H1 (cell line): ENCODE measurements at regions not wholly inside any gene's neighbourhood (a gene's known extent, or its start where the extent isn't known, plus 50 kb on each side); places are given as distances from the start of the nearest gene placed in this dataset.

ENCODE experiments used
- CTCF ChIA-PET: fragments of 300-600 bp; sonication (Branson Sonifier 250); formaldehyde crosslinking; loops from one replicate; lab custom pipeline; 2021; ENCODE audit not compliant: partially characterized antibody; lab: Charles Lee
- POLR2A ChIA-PET: fragments of 300-600 bp; sonication (Branson Sonifier 250); formaldehyde crosslinking; loops from one replicate; lab custom pipeline; 2021; ENCODE audit warnings: inconsistent platforms; ENCODE audit not compliant: partially characterized antibody; lab: Charles Lee
- DNase-seq, 2 experiments: peaks; one replicate each; pipeline versions ENCODE4 v3.0.0 to v3.0.0-alpha.2; 2010 to 2022; ENCODE audit warnings: low spot score in 2 of 2, low read depth in 1 of 2, mixed read lengths in 1 of 2
- FAIRE-seq: peaks from 2 replicates; lab custom pipeline; 2011; peaks lifted over from hg19 to GRCh38; lab: Jason Lieb, UNC
- H2AFZ ChIP-seq: 2 replicates; pipeline ENCODE4 v1.8.1; 2012; ENCODE audit warnings: low read length, inconsistent platforms
- H2AK5ac ChIP-seq: 2 replicates; pipeline ENCODE4 v1.6.1; 2013; ENCODE audit warnings: low read depth, low read length
- H2BK120ac ChIP-seq: replicated peaks from 2 replicates; pipeline ENCODE3; 2013; ENCODE audit warnings: low read depth, low read length, inconsistent platforms
- H2BK12ac ChIP-seq: 2 replicates; pipeline ENCODE4 v1.6.1; 2013; ENCODE audit warnings: low read depth, low read length
- H2BK15ac ChIP-seq: 2 replicates; pipeline ENCODE4 v1.6.1; 2013; ENCODE audit warnings: low read length
- H2BK20ac ChIP-seq: 2 replicates; pipeline ENCODE4 v1.6.1; 2013; ENCODE audit warnings: low read length
- H2BK5ac ChIP-seq: 2 replicates; pipeline ENCODE4 v1.6.1; 2013; ENCODE audit warnings: low read depth, low read length
- H3K14ac ChIP-seq: 2 replicates; pipeline ENCODE4 v1.6.1; 2013; ENCODE audit warnings: inconsistent platforms; ENCODE audit not compliant: insufficient read length
- H3K18ac ChIP-seq: 2 replicates; pipeline ENCODE4 v1.6.1; 2013; ENCODE audit warnings: low read length; ENCODE audit errors: extremely low read depth
- H3K23ac ChIP-seq: 2 replicates; pipeline ENCODE4 v1.6.1; 2013; ENCODE audit warnings: inconsistent platforms; ENCODE audit not compliant: insufficient read length
- H3K23me2 ChIP-seq: 2 replicates; pipeline ENCODE4 v1.6.1; 2013; ENCODE audit warnings: low read depth, low read length
- H3K27ac ChIP-seq: 2 replicates; pipeline ENCODE4 v1.6.1; 2011; ENCODE audit warnings: low read depth, low read length, inconsistent platforms
- H3K27me3 ChIP-seq, 4 experiments: replicated peaks in 1 of 4; 1 replicate in 1 of 4; 2 replicates in 3 of 4; pipeline versions ENCODE4 v1.6.1 to v1.8.1; 2011 to 2013; ENCODE audit warnings: low read length in 3 of 4, mild to moderate bottlenecking in 3 of 4, inconsistent platforms in 2 of 4, mixed read lengths in 2 of 4, moderate library complexity in 1 of 4; ENCODE audit not compliant: control insufficient read depth in 3 of 4, insufficient read depth in 3 of 4; ENCODE audit errors: extremely low read depth in 1 of 4
- H3K36me3 ChIP-seq, 4 experiments: 2 replicates each; pipeline versions ENCODE4 v1.6.1 to v1.8.1; 2011 to 2013; ENCODE audit warnings: mild to moderate bottlenecking in 4 of 4, low read length in 3 of 4, moderate library complexity in 2 of 4, control low read depth in 1 of 4, inconsistent platforms in 1 of 4; ENCODE audit not compliant: insufficient read depth in 4 of 4, control insufficient read depth in 2 of 4
- H3K4ac ChIP-seq: replicated peaks from 2 replicates; pipeline ENCODE3; 2013; ENCODE audit warnings: low read length, low read depth, mixed read lengths, inconsistent platforms; ENCODE audit not compliant: insufficient read length
- H3K4me1 ChIP-seq, 4 experiments: replicated peaks in 1 of 4; 1 replicate in 1 of 4; 2 replicates in 3 of 4; pipeline versions ENCODE4 v1.6.1 to v1.8.1; 2011 to 2013; ENCODE audit warnings: low read length in 3 of 4, inconsistent platforms in 2 of 4, mixed read lengths in 1 of 4; ENCODE audit not compliant: insufficient read depth in 4 of 4, control insufficient read depth in 3 of 4
- H3K4me2 ChIP-seq, 2 experiments: 2 replicates each; pipeline versions ENCODE4 v1.6.1 to v1.8.1; 2011 to 2013; ENCODE audit warnings: low read depth in 2 of 2, low read length in 2 of 2, control low read depth in 1 of 2, inconsistent platforms in 1 of 2, mild to moderate bottlenecking in 1 of 2; ENCODE audit not compliant: insufficient read depth in 1 of 2
- H3K4me3 ChIP-seq, 4 experiments: fragments of 200-600, 300-600 bp in 1 of 4; sonication (generic), shearing (Covaris generic), sonication (Bioruptor Twin) in 1 of 4; 2 replicates each; pipeline versions ENCODE4 v1.5.1 to v1.8.1; 2011 to 2016; ENCODE audit warnings: low read length in 4 of 4, low read depth in 3 of 4, control low read depth in 2 of 4, inconsistent platforms in 2 of 4, mild to moderate bottlenecking in 2 of 4, mixed read lengths in 1 of 4, moderate library complexity in 1 of 4; ENCODE audit not compliant: insufficient read depth in 2 of 4; ENCODE audit errors: extremely low read depth in 1 of 4
- H3K56ac ChIP-seq: replicated peaks from 2 replicates; pipeline ENCODE3; 2013; ENCODE audit warnings: low read depth, mild to moderate bottlenecking, mixed read lengths, low read length, inconsistent platforms; ENCODE audit not compliant: insufficient read length
- H3K79me1 ChIP-seq: 2 replicates; pipeline ENCODE4 v1.6.1; 2013; ENCODE audit warnings: low read depth, low read length, control low read depth
- H3K79me2 ChIP-seq, 2 experiments: 2 replicates each; pipeline versions ENCODE4 v1.6.1 to v1.8.1; 2012 to 2013; ENCODE audit warnings: low read length in 2 of 2, mild to moderate bottlenecking in 2 of 2, inconsistent platforms in 1 of 2; ENCODE audit not compliant: insufficient read depth in 2 of 2, control insufficient read depth in 1 of 2
- H3K9ac ChIP-seq, 4 experiments: replicated peaks in 1 of 4; 1 replicate in 1 of 4; 2 replicates in 3 of 4; pipeline versions ENCODE4 v1.6.1 to v1.8.1; 2011 to 2013; ENCODE audit warnings: low read depth in 3 of 4, low read length in 3 of 4, control low read depth in 2 of 4, mild to moderate bottlenecking in 2 of 4, moderate library complexity in 2 of 4, inconsistent platforms in 1 of 4; ENCODE audit errors: extremely low read depth in 1 of 4
- H3K9me3 ChIP-seq, 2 experiments: 2 replicates each; pipeline versions ENCODE4 v1.6.1 to v1.8.1; 2012 to 2013; ENCODE audit warnings: mild to moderate bottlenecking in 2 of 2, moderate library complexity in 2 of 2, control low read depth in 1 of 2, inconsistent platforms in 1 of 2, low read depth in 1 of 2, low read length in 1 of 2, mixed read lengths in 1 of 2; ENCODE audit not compliant: insufficient read depth in 2 of 2
- H4K20me1 ChIP-seq, 2 experiments: replicated peaks in 1 of 2; 2 replicates each; pipeline versions ENCODE3 to v1.8.1; 2011 to 2013; ENCODE audit warnings: inconsistent platforms in 2 of 2, low read length in 2 of 2, mild to moderate bottlenecking in 1 of 2; ENCODE audit not compliant: insufficient read depth in 2 of 2, control insufficient read depth in 1 of 2
- H4K5ac ChIP-seq: 2 replicates; pipeline ENCODE4 v1.6.1; 2013; ENCODE audit warnings: low read length, low read depth, mixed read lengths, inconsistent platforms; ENCODE audit not compliant: insufficient read length
- H4K8ac ChIP-seq: 2 replicates; pipeline ENCODE4 v1.8.0; 2013; ENCODE audit warnings: mild to moderate bottlenecking, moderate library complexity, low read length, inconsistent platforms; ENCODE audit not compliant: insufficient read depth; ENCODE audit errors: extremely low read depth
- H4K91ac ChIP-seq: replicated peaks from 2 replicates; pipeline ENCODE3; 2013; ENCODE audit warnings: low read length, mixed read lengths, inconsistent platforms; ENCODE audit not compliant: insufficient read length
- BRCA1 ChIP-seq: IDR thresholded peaks from 2 replicates; pipeline ENCODE4 v1.6.1; 2012; ENCODE audit warnings: low read depth, low read length, improper control_type of control experiment
- FOSL1 ChIP-seq: IDR thresholded peaks from 2 replicates; pipeline ENCODE4 v1.6.1; 2011; ENCODE audit warnings: mild to moderate bottlenecking, low read depth, low read length, moderate library complexity; ENCODE audit not compliant: insufficient read depth
- SAP30 ChIP-seq: fragments of 300-600 bp; sonication (generic); IDR thresholded peaks from 2 replicates; pipeline ENCODE4 v1.7.1; 2012; ENCODE audit warnings: low read length, moderate library complexity, mild to moderate bottlenecking, inconsistent platforms; ENCODE audit not compliant: insufficient read depth, insufficient replicate concordance
- SIRT6 ChIP-seq: IDR thresholded peaks from one replicate; pipeline ENCODE4 v1.7.1; 2012; ENCODE audit warnings: low read length, inconsistent platforms
- SP2 ChIP-seq: IDR thresholded peaks from 2 replicates; pipeline ENCODE4 v1.6.1; 2012; ENCODE audit warnings: mild to moderate bottlenecking, low read length, inconsistent platforms
- TAF1 ChIP-seq: IDR thresholded peaks from 2 replicates; pipeline ENCODE4 v1.6.1; 2011; ENCODE audit warnings: mild to moderate bottlenecking, low read depth, low read length
- WGBS, 2 experiments: shearing (Covaris generic) in 1 of 2; methylation state at CpG; one replicate each; pipeline versions ENCODE4 v1.1.6 to v1.1.7; 2013 to 2015; ENCODE audit warnings: low lambda C conversion rate in 2 of 2, mixed read lengths in 2 of 2, inconsistent platforms in 1 of 2, low coverage in 1 of 2, missing lambda C conversion rate in 1 of 2; ENCODE audit not compliant: insufficient replicate concordance in 2 of 2, insufficient coverage in 1 of 2, insufficient read length in 1 of 2; ENCODE audit errors: extremely low coverage in 1 of 2, missing lambda C conversion rate in 1 of 2; 5-methylcytosine and 5-hydroxymethylcytosine counted together
- TF ChIP-seq, protein P1 (sequence below): IDR thresholded peaks from 2 replicates; pipeline ENCODE4 v1.6.1; 2012; ENCODE audit warnings: low read length, inconsistent platforms
- TF ChIP-seq, protein P2 (sequence below): IDR thresholded peaks from 2 replicates; pipeline ENCODE4 v1.6.1; 2012; ENCODE audit warnings: inconsistent platforms

DNA sequence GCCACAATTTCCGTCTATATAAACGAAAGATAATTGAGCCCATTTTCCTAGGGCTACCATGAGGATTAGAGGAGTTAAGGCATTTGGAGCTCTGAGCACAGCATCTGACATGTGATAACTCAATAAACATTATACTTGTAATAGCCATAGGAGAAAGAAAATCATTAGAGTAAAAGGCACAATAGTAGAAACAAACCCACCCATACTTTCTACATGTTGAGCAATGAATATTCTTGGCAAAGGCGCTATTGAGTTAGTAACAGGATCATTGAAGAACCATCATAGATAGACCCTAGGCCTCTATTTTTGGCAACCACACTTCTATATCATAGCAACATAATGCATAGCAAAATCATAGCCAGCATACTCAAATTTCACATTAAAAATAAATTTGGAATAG lies 664.1 kb downstream of the NOVA1 start:
- no peak for DNase-seq
- Histone ChIP-seq H3K36me3 (no peaks in the 10 kb centered on the region), H3K23ac (no peak overlapping the region), H2BK5ac (no peak overlapping the region), H3K23me2 (peaks cover 2% of the 10 kb centered on the region; the same call in 1 of the 2 replicates), H3K4me2 (no peak overlapping the region), H2BK20ac (no peak overlapping the region), H4K20me1 (no peaks in the 10 kb centered on the region), H2AK5ac (no peak overlapping the region), H4K91ac (no peak overlapping the region), H2BK15ac (no peak overlapping the region), H3K4ac (no peak overlapping the region), H3K56ac (no peak overlapping the region), H2AFZ (no peak overlapping the region), H4K5ac (no peak overlapping the region), H3K4me1 (no peaks in the 10 kb centered on the region), H3K4me3 (no peak overlapping the region), H3K9me3 (no peaks in the 10 kb centered on the region), H3K27me3 (no peaks in the 10 kb centered on the region), H3K14ac (no peak overlapping the region), H3K79me2 (no peaks in the 10 kb centered on the region), H3K18ac (no peak overlapping the region), H3K27ac (no peak overlapping the region), H3K79me1 (no peaks in the 10 kb centered on the region), H2BK12ac (no peak overlapping the region), H2BK120ac (no peak overlapping the region), H3K9ac (no peak overlapping the region), H4K8ac (no peak overlapping the region)
- CTCF ChIA-PET = no interaction called here
- no peak for FAIRE-seq
- TF ChIP-seq SAP30 (no peak), TAF1 (no peak), SP2 (no peak), SIRT6 (no peak), FOSL1 (no peak), BRCA1 (no peak)
- TF ChIP-seq, protein P1, sequence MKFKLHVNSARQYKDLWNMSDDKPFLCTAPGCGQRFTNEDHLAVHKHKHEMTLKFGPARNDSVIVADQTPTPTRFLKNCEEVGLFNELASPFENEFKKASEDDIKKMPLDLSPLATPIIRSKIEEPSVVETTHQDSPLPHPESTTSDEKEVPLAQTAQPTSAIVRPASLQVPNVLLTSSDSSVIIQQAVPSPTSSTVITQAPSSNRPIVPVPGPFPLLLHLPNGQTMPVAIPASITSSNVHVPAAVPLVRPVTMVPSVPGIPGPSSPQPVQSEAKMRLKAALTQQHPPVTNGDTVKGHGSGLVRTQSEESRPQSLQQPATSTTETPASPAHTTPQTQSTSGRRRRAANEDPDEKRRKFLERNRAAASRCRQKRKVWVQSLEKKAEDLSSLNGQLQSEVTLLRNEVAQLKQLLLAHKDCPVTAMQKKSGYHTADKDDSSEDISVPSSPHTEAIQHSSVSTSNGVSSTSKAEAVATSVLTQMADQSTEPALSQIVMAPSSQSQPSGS = no peak
- TF ChIP-seq, protein P2, sequence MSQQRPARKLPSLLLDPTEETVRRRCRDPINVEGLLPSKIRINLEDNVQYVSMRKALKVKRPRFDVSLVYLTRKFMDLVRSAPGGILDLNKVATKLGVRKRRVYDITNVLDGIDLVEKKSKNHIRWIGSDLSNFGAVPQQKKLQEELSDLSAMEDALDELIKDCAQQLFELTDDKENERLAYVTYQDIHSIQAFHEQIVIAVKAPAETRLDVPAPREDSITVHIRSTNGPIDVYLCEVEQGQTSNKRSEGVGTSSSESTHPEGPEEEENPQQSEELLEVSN = no peak
- POLR2A ChIA-PET = no interaction called here
- WGBS, 2 experiments = 95% methylated on average over 3 of the region's 3 CpGs; no CpG with 5 or more reads in 1 of the 2 experiments
